ENCODE measurements at regions not wholly inside any gene's neighbourhood (a gene's known extent, or its start where the extent isn't known, plus 50 kb on each side); places are given as distances from the start of the nearest gene placed in this dataset.
A peak's percentile ranks its signal among the peaks of the same experiment; 100 is the strongest.

DNA sequence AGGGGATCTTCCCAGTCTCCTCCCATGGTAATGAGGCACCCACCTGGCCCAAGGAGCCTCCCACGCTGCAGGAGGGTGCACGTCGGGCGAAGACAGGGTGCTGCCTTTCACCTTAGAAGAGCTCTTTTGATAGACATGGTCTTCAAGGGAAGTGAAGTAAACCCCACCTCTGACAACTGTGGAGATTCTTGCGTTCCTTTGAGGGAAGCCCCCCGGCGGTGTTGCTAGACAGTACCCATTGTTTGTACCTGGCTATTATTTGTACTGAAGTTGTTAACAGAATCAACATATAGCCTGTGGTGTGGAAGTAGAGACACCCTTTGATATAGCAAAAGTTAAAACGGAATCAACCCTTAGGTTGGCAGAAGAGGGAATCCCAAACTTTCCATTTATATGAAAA is 648.0 kb downstream of the GALR1 start:
- DNase-seq (ENCODE audit: low spot score in 2 of 2) = no peak
- no peaks in the 10 kb centered on the region for H3K9me3 Mint-ChIP-seq
- no peak for ATAC-seq
- H3K36me3 Mint-ChIP-seq = no peaks in the 10 kb centered on the region
- H3K27ac Mint-ChIP-seq = no peak overlapping the region

GRCh38 chr18:77899972-77900754 is 650.5 kb downstream of the GALR1 start:
- H3K9me3 Mint-ChIP-seq = no peaks in the 10 kb centered on the region
- peak; percentile 96 to 100 for ATAC-seq
- H3K36me3 Mint-ChIP-seq = no peaks in the 10 kb centered on the region
- DNase-seq (ENCODE audit: low spot score in 2 of 2) = peak; percentile 65 to 70
- H3K27ac Mint-ChIP-seq = no peak overlapping the region

GRCh38 chr18:77905011-77905410 is 655.4 kb downstream of the GALR1 start:
- no peak overlapping the region for H3K27ac Mint-ChIP-seq
- ATAC-seq (no peak), DNase-seq (ENCODE audit: low spot score in 2 of 2) (no peak)
- no peaks in the 10 kb centered on the region for H3K9me3 Mint-ChIP-seq
- H3K36me3 Mint-ChIP-seq = no peaks in the 10 kb centered on the region

DNA sequence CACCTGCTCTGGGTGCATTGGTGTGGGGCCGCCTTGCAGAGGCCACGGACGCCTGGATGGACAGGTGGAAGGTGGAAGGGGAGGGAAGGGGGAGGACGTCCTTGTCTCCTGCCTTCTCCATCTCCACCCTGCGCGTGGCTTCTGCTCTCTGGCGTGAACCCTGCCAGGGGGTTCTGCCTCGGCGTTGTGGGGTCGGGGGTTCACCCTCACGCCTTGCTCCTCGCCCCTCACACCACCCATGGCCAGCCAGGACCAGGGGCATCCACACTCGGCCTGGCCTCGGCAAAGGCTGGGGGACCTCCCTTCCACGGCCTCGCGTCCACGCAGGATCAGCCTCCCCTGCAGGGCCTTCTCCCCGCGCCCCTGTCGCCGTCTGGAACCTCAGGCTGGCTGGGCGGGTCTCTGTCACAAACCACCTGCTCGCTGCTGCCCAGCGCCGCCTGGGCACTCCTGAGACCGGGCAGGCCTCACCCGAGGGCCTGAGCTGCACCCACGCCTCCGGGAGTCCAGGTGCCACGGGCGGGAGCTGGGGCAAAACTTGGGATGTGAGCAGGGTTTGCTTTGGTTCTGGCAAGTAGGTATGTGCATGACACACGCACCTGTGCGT is 655.9 kb downstream of the GALR1 start:
- H3K27ac Mint-ChIP-seq = no peak overlapping the region
- DNase-seq (ENCODE audit: low spot score in 2 of 2) = no peak
- no peaks in the 10 kb centered on the region for H3K36me3 Mint-ChIP-seq
- no peaks in the 10 kb centered on the region for H3K9me3 Mint-ChIP-seq
- ATAC-seq = no peak

- ATAC-seq (no peak), DNase-seq (ENCODE audit: low spot score in 2 of 2) (no peak)
- H3K9me3 Mint-ChIP-seq = no peaks in the 10 kb centered on the region
- no peak overlapping the region for H3K27ac Mint-ChIP-seq
- no peaks in the 10 kb centered on the region for H3K36me3 Mint-ChIP-seq
Observed at GRCh38 chr18:77906103-77906892, 656.6 kb downstream of the GALR1 start.

DNA sequence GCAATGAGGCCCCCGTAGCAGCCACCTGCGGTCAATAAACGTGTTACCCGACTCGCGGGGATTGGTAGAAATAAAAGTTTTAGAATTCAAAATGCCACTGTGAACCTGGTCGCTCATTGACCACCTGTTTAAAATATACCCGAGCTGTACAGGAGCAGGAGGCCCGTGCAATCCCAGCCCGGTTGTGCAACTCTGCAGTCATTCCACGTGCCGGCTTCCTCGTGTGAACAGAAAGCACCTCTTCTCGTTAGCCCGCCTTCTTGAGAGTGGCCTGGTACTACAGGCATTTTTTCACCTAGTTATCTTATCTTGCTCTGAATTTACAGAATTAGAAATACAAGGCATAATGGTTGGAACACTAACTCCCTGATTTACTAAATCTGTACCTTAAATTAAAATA is 660.7 kb downstream of the GALR1 start:
- no peaks in the 10 kb centered on the region for H3K36me3 Mint-ChIP-seq
- ATAC-seq = no peak
- no peak for DNase-seq (ENCODE audit: low spot score in 2 of 2)
- H3K27ac Mint-ChIP-seq = no peak overlapping the region
- no peaks in the 10 kb centered on the region for H3K9me3 Mint-ChIP-seq

- H3K9me3 Mint-ChIP-seq = no peaks in the 10 kb centered on the region
- ATAC-seq = no peak
Observed at GRCh38 chr18:77911971-77912605, 662.4 kb downstream of the GALR1 start.

DNA sequence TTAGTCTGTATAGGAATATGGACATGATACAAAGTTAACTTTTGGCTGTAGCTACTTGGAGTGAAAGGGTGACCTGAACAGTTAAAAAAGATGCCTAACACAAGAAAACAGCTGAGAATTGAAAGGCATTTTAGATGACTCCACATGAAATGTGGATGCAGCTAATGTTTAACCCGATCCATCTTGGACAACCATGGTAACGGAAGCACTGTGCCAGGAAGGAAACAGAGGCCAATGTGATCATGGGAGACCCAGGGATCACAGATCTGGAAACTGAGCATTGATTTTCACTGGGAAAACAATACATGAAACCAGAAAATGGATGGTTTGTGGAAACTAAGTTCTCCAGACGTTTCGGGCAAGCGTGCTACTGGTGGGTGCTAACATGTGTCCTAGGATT is 669.1 kb downstream of the GALR1 start:
- Mint-ChIP-seq H3K9me3 (no peaks in the 10 kb centered on the region), H3K27ac (no peak overlapping the region), H3K36me3 (no peaks in the 10 kb centered on the region)
- no peak for DNase-seq (ENCODE audit: low spot score in 2 of 2)
- ATAC-seq = no peak

More at GRCh38 chr18:77911971-77912605, 662.4 kb downstream of the GALR1 start:
- Mint-ChIP-seq H3K36me3 (no peaks in the 10 kb centered on the region), H3K27ac (no peak overlapping the region)
- DNase-seq (ENCODE audit: low spot score in 2 of 2) = no peak

- Mint-ChIP-seq H3K27ac (no peak overlapping the region), H3K9me3 (no peaks in the 10 kb centered on the region), H3K36me3 (no peaks in the 10 kb centered on the region)
- no peak for ATAC-seq
- DNase-seq (ENCODE audit: low spot score in 2 of 2) = no peak
Observed at GRCh38 chr18:77919923-77920322, 670.3 kb downstream of the GALR1 start.

GRCh38 chr18:77935342-77935741 is 685.7 kb downstream of the GALR1 start:
- peaks cover 6% of the 10 kb centered on the region in 2 donors for H3K9me3 Mint-ChIP-seq
- ATAC-seq (no peak), DNase-seq (ENCODE audit: low spot score in 2 of 2) (no peak)
- no peak overlapping the region for H3K27ac Mint-ChIP-seq
- H3K36me3 Mint-ChIP-seq = no peaks in the 10 kb centered on the region

DNA sequence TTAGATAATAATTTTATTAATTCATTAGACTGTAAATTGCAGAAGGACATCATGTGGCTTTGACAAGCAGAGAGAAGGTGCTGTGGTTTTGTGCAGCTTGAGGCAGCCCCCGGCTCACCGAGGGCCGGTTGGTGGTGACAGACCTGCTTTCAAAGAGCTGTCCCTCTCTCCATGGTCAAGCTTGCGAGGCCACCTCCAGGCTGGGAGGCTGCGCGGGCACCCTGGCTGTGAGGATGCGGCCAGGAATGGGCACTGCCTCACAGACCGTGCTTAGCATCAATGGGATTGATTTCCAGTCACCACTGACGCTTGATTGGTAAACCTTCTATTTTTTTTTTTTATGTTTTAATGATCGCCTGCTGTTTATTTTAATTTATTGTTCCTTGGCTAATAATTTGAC is 690.9 kb downstream of the GALR1 start:
- peaks cover 2 to 3% of the 10 kb centered on the region in 2 donors for H3K9me3 Mint-ChIP-seq
- DNase-seq (ENCODE audit: low spot score in 2 of 2) = no peak
- no peaks in the 10 kb centered on the region for H3K36me3 Mint-ChIP-seq
- ATAC-seq = no peak
- no peak overlapping the region for H3K27ac Mint-ChIP-seq

- H3K36me3 Mint-ChIP-seq = no peaks in the 10 kb centered on the region
- DNase-seq (ENCODE audit: low spot score in 2 of 2) (no peak), ATAC-seq (no peak)
- H3K27ac Mint-ChIP-seq = no peak overlapping the region
- H3K9me3 Mint-ChIP-seq = no peaks in the 10 kb centered on the region
Observed at GRCh38 chr18:77944533-77944932, 694.9 kb downstream of the GALR1 start.

DNA sequence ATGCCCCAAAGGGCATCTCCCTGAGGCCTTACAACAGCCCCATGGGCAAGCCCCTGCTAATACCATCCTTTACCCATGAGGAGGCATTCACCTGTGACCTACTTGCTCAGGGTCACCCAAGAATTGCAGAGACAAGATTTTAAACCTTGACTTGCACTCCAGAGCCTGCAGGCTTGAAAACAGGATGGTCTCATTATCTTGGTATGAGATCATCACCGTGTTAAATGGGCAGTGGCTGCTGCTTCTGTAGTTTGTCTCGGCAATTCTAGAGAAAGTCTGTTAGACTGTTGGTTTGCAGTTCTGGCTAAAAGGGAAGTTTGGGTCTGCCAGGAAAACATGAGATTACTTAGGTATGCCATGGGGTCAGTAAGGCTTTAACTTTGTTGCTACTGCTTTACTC is 698.9 kb downstream of the GALR1 start:
- no peak for DNase-seq (ENCODE audit: low spot score in 2 of 2)
- peaks cover 3 to 5% of the 10 kb centered on the region in 2 donors for H3K9me3 Mint-ChIP-seq
- no peak overlapping the region for H3K27ac Mint-ChIP-seq
- ATAC-seq = no peak
- no peaks in the 10 kb centered on the region for H3K36me3 Mint-ChIP-seq

GRCh38 chr18:77949355-77949973 is 699.8 kb downstream of the GALR1 start:
- Mint-ChIP-seq H3K36me3 (no peaks in the 10 kb centered on the region), H3K9me3 (peaks cover 3 to 5% of the 10 kb centered on the region in 2 donors), H3K27ac (no peak overlapping the region)
- DNase-seq (ENCODE audit: low spot score in 2 of 2) (no peak), ATAC-seq (no peak)

- no peaks in the 10 kb centered on the region for H3K36me3 Mint-ChIP-seq
- H3K27ac Mint-ChIP-seq = no peak overlapping the region
- no peak for ATAC-seq
- DNase-seq (ENCODE audit: low spot score in 2 of 2) = no peak
- H3K9me3 Mint-ChIP-seq = peaks cover 12 to 17% of the 10 kb centered on the region in 2 donors
Observed at GRCh38 chr18:77959248-77959647, 709.6 kb downstream of the GALR1 start.

GRCh38 chr18:77960791-77961410 is 711.3 kb downstream of the GALR1 start:
- Mint-ChIP-seq H3K9me3 (peaks cover 12 to 17% of the 10 kb centered on the region in 2 donors), H3K27ac (no peak overlapping the region), H3K36me3 (no peaks in the 10 kb centered on the region)
- DNase-seq (ENCODE audit: low spot score in 2 of 2) = no peak
- ATAC-seq = no peak
